ENCODE measurements at regions not wholly inside any gene's neighbourhood (a gene's known extent, or its start where the extent isn't known, plus 50 kb on each side); places are given as distances from the start of the nearest gene placed in this dataset.
A peak's percentile ranks its signal among the peaks of the same experiment; 100 is the strongest.

GRCh38 chr5:88666761-88667495, 216.1 kb downstream of the MEF2C start:
- Histone ChIP-seq H3K9me3 (ENCODE audit: control insufficient read depth in 4 of 4, low read length in 3 of 4) (peaks cover 0 to 2% (median 0%) of the 10 kb centered on the region in 4 donors), H3K36me3 (ENCODE audit: control insufficient read depth in 4 of 4, insufficient read depth in 3 of 4, low read depth in 1 of 4, low read length in 3 of 4) (no peaks in the 10 kb centered on the region), H3K4me1 (ENCODE audit: control insufficient read depth in 4 of 4, insufficient read depth in 4 of 4, low read length in 3 of 4) (peaks cover 0 to 10% (median 4%) of the 10 kb centered on the region in 4 donors), H3K9ac (ENCODE audit: low read depth in 1 of 2, low read length in 2 of 2) (peak overlapping the region in 1 of 2 donors; percentile 11), H3K27me3 (ENCODE audit: control insufficient read depth in 4 of 4, insufficient read depth in 4 of 4, low read length in 3 of 4) (peaks cover 8 to 46% (median 27%) of the 10 kb centered on the region in 4 donors), H3K27ac (ENCODE audit: low read depth in 1 of 2, low read length in 2 of 2) (no peak overlapping the region), H3K4me3 (ENCODE audit: low read depth in 1 of 3, low read length in 3 of 3) (peak overlapping the region in 2 of 3 donors; percentile 49 to 53)
- DNase-seq (ENCODE audit: low spot score) = no peak
- 5% methylated on average over 22 of the region's 22 CpGs for WGBS
- TF ChIP-seq CTCF (IDR thresholded peaks at IDR 0.05; ENCODE audit: low read depth, low read length, missing input control) (no peak), RAD21 (IDR thresholded peaks at IDR 0.05) (no peak), RXRA (IDR thresholded peaks at IDR 0.05) (no peak), JUND (IDR thresholded peaks at IDR 0.05) (no peak), HNF4G (IDR thresholded peaks at IDR 0.05) (no peak), YY1 (IDR thresholded peaks at IDR 0.05) (no peak), MAX (IDR thresholded peaks at IDR 0.05) (no peak), HNF4A (conservative IDR thresholded peaks at IDR 0.05) (no peak), SP1 (IDR thresholded peaks at IDR 0.05) (no peak), GABPA (IDR thresholded peaks at IDR 0.05 in 1 of 2, conservative IDR thresholded peaks at IDR 0.05 in 1 of 2) (no peak)
- TF ChIP-seq, protein P1, sequence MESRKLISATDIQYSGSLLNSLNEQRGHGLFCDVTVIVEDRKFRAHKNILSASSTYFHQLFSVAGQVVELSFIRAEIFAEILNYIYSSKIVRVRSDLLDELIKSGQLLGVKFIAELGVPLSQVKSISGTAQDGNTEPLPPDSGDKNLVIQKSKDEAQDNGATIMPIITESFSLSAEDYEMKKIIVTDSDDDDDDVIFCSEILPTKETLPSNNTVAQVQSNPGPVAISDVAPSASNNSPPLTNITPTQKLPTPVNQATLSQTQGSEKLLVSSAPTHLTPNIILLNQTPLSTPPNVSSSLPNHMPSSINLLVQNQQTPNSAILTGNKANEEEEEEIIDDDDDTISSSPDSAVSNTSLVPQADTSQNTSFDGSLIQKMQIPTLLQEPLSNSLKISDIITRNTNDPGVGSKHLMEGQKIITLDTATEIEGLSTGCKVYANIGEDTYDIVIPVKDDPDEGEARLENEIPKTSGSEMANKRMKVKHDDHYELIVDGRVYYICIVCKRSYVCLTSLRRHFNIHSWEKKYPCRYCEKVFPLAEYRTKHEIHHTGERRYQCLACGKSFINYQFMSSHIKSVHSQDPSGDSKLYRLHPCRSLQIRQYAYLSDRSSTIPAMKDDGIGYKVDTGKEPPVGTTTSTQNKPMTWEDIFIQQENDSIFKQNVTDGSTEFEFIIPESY (IDR thresholded peaks at IDR 0.05) = no peak
- TF ChIP-seq, protein P2, sequence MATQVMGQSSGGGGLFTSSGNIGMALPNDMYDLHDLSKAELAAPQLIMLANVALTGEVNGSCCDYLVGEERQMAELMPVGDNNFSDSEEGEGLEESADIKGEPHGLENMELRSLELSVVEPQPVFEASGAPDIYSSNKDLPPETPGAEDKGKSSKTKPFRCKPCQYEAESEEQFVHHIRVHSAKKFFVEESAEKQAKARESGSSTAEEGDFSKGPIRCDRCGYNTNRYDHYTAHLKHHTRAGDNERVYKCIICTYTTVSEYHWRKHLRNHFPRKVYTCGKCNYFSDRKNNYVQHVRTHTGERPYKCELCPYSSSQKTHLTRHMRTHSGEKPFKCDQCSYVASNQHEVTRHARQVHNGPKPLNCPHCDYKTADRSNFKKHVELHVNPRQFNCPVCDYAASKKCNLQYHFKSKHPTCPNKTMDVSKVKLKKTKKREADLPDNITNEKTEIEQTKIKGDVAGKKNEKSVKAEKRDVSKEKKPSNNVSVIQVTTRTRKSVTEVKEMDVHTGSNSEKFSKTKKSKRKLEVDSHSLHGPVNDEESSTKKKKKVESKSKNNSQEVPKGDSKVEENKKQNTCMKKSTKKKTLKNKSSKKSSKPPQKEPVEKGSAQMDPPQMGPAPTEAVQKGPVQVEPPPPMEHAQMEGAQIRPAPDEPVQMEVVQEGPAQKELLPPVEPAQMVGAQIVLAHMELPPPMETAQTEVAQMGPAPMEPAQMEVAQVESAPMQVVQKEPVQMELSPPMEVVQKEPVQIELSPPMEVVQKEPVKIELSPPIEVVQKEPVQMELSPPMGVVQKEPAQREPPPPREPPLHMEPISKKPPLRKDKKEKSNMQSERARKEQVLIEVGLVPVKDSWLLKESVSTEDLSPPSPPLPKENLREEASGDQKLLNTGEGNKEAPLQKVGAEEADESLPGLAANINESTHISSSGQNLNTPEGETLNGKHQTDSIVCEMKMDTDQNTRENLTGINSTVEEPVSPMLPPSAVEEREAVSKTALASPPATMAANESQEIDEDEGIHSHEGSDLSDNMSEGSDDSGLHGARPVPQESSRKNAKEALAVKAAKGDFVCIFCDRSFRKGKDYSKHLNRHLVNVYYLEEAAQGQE (IDR thresholded peaks at IDR 0.05) = no peak

DNA sequence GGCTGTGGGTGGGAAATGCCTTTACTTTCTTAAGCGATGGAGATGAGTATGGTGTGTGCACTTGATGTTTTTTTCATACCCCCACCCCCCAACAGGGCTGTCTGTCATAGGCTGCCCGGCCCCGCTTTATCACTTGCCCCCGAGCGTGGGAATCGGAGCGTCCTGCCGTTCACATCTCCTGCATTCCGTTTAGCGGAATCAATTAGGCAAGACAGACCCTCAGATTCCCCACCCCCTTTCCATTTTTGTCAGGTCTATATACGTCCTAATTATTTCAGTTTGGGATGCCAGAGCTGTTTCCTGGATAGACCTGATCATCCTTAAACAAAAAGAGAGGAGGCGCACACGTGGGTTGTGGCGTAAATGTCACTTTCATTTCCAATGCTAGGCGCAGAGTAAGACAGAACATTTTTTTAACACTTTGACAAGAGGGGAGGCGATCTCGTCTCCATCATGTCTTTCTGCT, 217.2 kb downstream of the MEF2C start:
- 14% methylated on average over 17 of the region's 17 CpGs for WGBS
- Histone ChIP-seq H3K4me3 (ENCODE audit: low read depth in 1 of 3, low read length in 3 of 3) (no peak overlapping the region), H3K27ac (ENCODE audit: low read depth in 1 of 2, low read length in 2 of 2) (no peak overlapping the region), H3K27me3 (ENCODE audit: control insufficient read depth in 4 of 4, insufficient read depth in 4 of 4, low read length in 3 of 4) (peaks cover 10 to 44% (median 26%) of the 10 kb centered on the region in 4 donors), H3K9ac (ENCODE audit: low read depth in 1 of 2, low read length in 2 of 2) (no peak overlapping the region), H3K4me1 (ENCODE audit: control insufficient read depth in 4 of 4, insufficient read depth in 4 of 4, low read length in 3 of 4) (peaks cover 5 to 15% (median 10%) of the 10 kb centered on the region in 4 donors), H3K36me3 (ENCODE audit: control insufficient read depth in 4 of 4, insufficient read depth in 3 of 4, low read depth in 1 of 4, low read length in 3 of 4) (no peaks in the 10 kb centered on the region), H3K9me3 (ENCODE audit: control insufficient read depth in 4 of 4, low read length in 3 of 4) (peaks cover 0 to 5% (median under 1%) of the 10 kb centered on the region in 4 donors)
- no peak for DNase-seq (ENCODE audit: low spot score)
- TF ChIP-seq, protein P1 (IDR thresholded peaks at IDR 0.05) = no peak
- TF ChIP-seq FOXA2 (IDR thresholded peaks at IDR 0.05) (no peak), RAD21 (IDR thresholded peaks at IDR 0.05) (no peak), MAX (IDR thresholded peaks at IDR 0.05) (no peak), RXRA (IDR thresholded peaks at IDR 0.05) (no peak), JUND (IDR thresholded peaks at IDR 0.05) (no peak), EGR1 (IDR thresholded peaks at IDR 0.05; ENCODE audit: low read depth in 2 of 2) (no peak), NR2F2 (IDR thresholded peaks at IDR 0.05) (no peak), CTCF (IDR thresholded peaks at IDR 0.05; ENCODE audit: low read depth, low read length, missing input control) (no peak), HNF4G (IDR thresholded peaks at IDR 0.05) (no peak), HNF4A (conservative IDR thresholded peaks at IDR 0.05) (no peak), FOXA1 (IDR thresholded peaks at IDR 0.05) (no peak), TAF1 (conservative IDR thresholded peaks at IDR 0.05) (no peak), ATF3 (IDR thresholded peaks at IDR 0.05) (no peak)
